Fibroblast of skin of right biceps (primary cell): ENCODE measurements at regions not wholly inside any gene's neighbourhood (a gene's known extent, or its start where the extent isn't known, plus 50 kb on each side); places are given as distances from the start of the nearest gene placed in this dataset.

ENCODE experiments used
- DNase-seq: peaks from one replicate; pipeline ENCODE4 v3.0.0-alpha.2; 2013

GRCh38 chr1:188364927-188365449 is 1536.2 kb downstream of the PLA2G4A start:
- DNase-seq: no peak

- no peak for DNase-seq
Observed at GRCh38 chr1:188365874-188366273, 1537.1 kb downstream of the PLA2G4A start.

- DNase-seq: no peak
Observed at GRCh38 chr1:188367661-188368060, 1538.9 kb downstream of the PLA2G4A start.

- DNase-seq: no peak
Observed at GRCh38 chr1:188371295-188371806, 1542.6 kb downstream of the PLA2G4A start.

GRCh38 chr1:188372821-188373220 is 1544.1 kb downstream of the PLA2G4A start:
- no peak for DNase-seq

GRCh38 chr1:188382851-188383250 is 1554.1 kb downstream of the PLA2G4A start:
- no peak for DNase-seq

- peak; percentile 15 for DNase-seq
Observed at GRCh38 chr1:188386161-188386560, 1557.4 kb downstream of the PLA2G4A start.

GRCh38 chr1:188386666-188387065 is 1557.9 kb downstream of the PLA2G4A start:
- DNase-seq: no peak

- no peak for DNase-seq
Observed at GRCh38 chr1:188394677-188395076, 1565.9 kb downstream of the PLA2G4A start.

- no peak for DNase-seq
Observed at GRCh38 chr1:188397521-188397920, 1568.8 kb downstream of the PLA2G4A start.

GRCh38 chr1:188402986-188403385 is 1574.2 kb downstream of the PLA2G4A start:
- DNase-seq: no peak

GRCh38 chr1:188406636-188407035 is 1577.9 kb downstream of the PLA2G4A start:
- DNase-seq: no peak

GRCh38 chr1:188420177-188420576 is 1591.4 kb downstream of the PLA2G4A start:
- DNase-seq: no peak

GRCh38 chr1:188423073-188423472 is 1594.3 kb downstream of the PLA2G4A start:
- DNase-seq: no peak

GRCh38 chr1:188424176-188424575 is 1595.4 kb downstream of the PLA2G4A start:
- DNase-seq: no peak

GRCh38 chr1:188425687-188426086 is 1596.9 kb downstream of the PLA2G4A start:
- peak; percentile 89 for DNase-seq

- DNase-seq: peak; percentile 43
Observed at GRCh38 chr1:188426561-188426960, 1597.8 kb downstream of the PLA2G4A start.

- peak; percentile 2 for DNase-seq
Observed at GRCh38 chr1:188427642-188428041, 1598.9 kb downstream of the PLA2G4A start.

- peak; percentile 3 for DNase-seq
Observed at GRCh38 chr1:188429386-188429785, 1600.6 kb downstream of the PLA2G4A start.

GRCh38 chr1:188432427-188432826 is 1603.7 kb downstream of the PLA2G4A start:
- peak; percentile 33 for DNase-seq

GRCh38 chr1:188433425-188433824 is 1604.7 kb downstream of the PLA2G4A start:
- peak; percentile 79 for DNase-seq

- DNase-seq: no peak
Observed at GRCh38 chr1:188444526-188444925, 1615.8 kb downstream of the PLA2G4A start.

- no peak for DNase-seq
Observed at GRCh38 chr1:188462837-188463236, 1634.1 kb downstream of the PLA2G4A start.

GRCh38 chr1:188463919-188464318 is 1635.2 kb downstream of the PLA2G4A start:
- DNase-seq: peak; percentile 18

- DNase-seq: no peak
Observed at GRCh38 chr1:188466539-188466938, 1637.8 kb downstream of the PLA2G4A start.
